Erythroblast (primary cell): ENCODE measurements at regions not wholly inside any gene's neighbourhood (a gene's known extent, or its start where the extent isn't known, plus 50 kb on each side); places are given as distances from the start of the nearest gene placed in this dataset.

Source experiments
- DNase-seq, 2 experiments: peaks; one replicate each; lab custom pipeline; 2025; lab: John Stamatoyannopoulos, UW
- GATA1 ChIP-seq: IDR thresholded peaks from 2 replicates; pipeline ENCODE4 v1.6.1; 2011; ENCODE audit warnings: low read depth, mild to moderate bottlenecking, control low read depth, low read length, moderate library complexity
- POLR2A ChIP-seq: IDR thresholded peaks from 2 replicates; pipeline ENCODE4 v1.6.1; 2011; ENCODE audit warnings: mild to moderate bottlenecking, low read length

DNA sequence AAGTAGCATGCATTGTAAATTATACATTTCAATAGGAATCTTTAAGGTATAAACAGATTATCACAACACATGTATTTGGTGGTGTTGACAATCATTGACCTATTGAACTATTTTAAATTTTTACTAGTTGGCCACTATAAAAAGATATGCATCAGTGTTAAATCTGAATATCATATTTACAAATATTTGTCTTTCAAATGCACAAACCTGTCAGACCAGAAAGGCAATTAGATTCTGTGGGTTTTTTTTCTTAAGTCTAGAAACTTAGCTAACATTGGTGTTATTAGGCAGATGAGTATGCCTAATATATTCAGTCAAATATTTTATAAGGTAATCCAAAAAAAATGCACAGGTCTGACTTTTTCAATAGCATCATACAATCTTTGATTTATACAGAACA lies 241.4 kb upstream of the DGKB start:
- TF ChIP-seq POLR2A (no peak), GATA1 (no peak)
- no peak for DNase-seq

DNA sequence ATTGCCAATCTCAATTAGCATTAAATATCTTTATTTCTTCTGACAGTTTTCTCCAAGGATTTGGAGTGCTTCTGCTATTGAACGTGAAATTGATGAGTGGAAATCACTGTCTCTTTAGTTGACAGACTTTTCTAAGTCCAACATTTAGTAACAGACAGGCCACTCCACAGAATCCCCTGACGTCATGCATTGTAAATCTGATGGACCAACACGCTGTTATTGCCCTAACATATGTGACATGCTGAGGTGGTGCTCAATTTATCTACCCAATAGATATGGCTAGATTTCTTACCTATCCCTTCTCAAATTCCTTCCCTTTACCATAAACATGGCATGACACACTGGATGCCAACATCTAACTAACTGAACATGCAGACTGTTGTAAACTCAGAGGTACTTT lies 240.6 kb upstream of the DGKB start:
- DNase-seq = no peak
- TF ChIP-seq POLR2A (no peak), GATA1 (no peak)

DNA sequence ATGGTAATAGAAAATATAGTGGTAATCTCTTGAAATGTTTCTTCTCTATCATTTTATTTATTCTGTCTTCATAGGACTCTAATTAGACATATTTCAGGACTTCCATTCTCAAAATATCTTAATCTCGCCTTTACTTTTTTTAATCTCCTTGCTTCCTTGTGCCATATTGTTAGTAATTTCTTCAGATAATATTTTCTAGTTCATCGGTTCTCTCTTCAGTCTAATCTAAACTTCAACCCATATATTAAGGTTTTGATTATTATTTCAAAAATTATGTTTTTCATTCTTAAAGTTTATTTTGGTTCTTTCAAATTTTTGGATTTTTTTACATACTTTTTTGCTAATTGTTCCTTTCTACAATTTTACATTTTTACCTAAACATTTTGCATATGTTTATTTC lies 237.9 kb upstream of the DGKB start:
- DNase-seq = no peak

DNA sequence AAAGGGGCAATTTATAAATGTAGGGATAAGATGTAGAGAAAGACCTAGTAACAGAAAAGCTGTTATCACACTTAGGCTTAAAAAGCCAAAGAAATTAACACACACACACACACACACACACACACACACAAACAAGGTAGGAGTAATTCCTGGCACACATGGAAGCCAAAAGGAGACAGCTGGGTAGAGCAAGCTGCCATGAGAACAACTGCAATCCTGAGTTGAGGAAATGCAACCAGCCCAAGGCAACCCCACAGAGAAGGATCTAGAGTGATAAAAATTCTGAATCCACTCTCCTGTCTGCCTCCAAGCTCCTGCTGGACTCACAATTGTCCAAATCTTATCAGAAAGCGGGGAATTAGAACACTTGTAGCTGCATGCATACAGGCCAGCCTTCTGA lies 229.1 kb upstream of the DGKB start:
- TF ChIP-seq POLR2A (no peak), GATA1 (no peak)
- no peak for DNase-seq

More for the DNA sequence above, 237.9 kb upstream of the DGKB start:
- TF ChIP-seq POLR2A = no peak
- TF ChIP-seq GATA1 = no peak

DNA sequence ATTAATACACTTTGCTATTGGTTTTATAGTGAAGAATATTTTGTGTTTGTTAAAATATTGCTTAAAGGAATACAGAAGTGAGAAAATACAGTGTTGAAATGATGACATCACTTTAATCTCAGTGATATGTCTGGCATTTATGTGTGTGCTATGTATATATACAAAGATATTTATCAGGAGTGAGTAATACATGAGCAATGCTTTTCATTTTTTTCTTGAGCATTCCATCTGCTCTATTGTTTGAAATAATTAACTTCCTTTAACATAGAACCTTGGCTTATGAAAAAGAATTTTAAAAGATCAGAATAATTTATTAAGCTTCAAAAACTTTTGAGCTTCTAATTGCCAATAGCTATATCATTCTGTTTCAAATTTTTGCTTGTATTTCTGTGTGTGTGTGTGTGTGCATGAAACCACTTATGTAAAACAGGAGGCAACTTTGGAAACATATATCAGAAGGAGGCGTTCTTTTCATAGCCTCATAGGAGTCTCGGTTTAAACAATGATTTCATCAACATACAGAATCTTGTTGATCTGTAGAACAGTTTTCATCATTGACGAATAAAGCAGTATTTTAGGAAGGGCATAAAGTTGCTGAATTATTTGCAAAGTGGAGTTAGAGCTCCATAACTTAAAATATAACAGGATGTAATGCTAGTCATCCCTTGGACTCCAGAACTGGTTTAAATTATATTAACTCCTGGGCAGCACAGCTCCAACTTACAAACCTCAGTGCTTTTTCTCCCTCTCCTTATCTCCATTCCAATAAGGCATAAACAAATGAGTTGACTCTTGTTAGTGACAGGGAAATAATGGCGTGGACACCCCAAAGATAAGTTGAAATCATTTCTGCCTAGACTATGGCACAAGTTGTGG lies 228.4 kb upstream of the DGKB start:
- TF ChIP-seq GATA1 (no peak), POLR2A (no peak)
- no peak for DNase-seq

DNA sequence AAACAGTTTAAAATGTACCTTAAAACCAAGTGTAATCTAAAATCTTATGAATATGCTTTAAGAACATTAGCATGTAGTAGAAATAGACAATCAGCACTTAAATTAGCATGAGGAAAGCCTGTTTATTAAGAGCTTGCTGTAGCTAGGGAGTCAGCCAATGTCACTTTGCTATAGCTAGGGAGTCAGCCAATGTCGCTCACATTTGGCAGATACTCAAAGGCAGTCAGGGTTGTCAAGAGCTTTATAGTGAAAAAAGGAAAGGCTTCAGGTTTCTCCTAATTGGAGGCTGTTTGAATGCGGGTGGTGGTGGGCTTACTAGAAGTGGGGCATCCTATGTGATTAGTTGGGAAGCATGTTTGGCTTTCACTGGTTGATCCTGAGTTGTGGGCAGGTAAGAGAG lies 226.2 kb upstream of the DGKB start:
- TF ChIP-seq POLR2A = no peak
- no peak for TF ChIP-seq GATA1
- DNase-seq = no peak

DNA sequence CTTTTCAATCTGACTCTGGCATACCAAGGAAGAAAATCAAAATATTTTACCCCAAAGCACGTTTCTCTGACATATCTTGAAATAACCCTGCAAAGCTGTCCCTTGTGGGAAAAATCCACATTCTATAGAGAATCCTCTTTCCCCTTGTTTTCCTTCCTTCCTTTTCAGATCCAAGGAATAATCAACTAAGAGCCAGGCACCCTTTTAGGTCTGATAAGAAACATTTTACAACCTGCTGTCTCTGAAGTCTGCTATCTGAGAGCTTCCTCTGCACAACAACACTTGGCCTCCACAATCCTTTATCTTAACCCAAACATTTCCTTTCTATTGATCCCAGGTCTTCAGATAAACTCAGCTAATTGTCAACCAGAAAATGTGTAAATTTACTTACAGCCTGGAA lies 224.1 kb upstream of the DGKB start:
- DNase-seq = peak in 1 of 2 experiments; percentile 67

DNA sequence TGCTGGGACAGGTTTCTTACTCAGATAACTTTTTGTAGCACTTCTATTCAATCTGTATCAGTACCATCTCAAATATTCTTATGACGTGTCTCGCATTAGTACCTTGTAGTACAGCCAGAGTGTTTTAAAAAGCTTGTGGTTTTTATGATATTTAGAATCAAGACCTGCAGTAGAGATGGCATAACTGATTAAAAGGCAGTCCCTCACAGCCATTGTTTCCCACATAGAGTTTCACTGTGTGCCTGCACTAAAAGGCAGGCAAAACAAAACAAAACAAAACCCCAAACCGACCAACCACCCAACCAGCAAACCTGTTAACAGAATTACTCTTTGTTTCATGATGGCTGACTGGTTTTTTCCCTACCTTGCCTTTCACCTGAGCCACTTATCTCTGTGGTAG lies 221.3 kb upstream of the DGKB start:
- DNase-seq = no peak
- no peak for TF ChIP-seq GATA1
- no peak for TF ChIP-seq POLR2A

DNA sequence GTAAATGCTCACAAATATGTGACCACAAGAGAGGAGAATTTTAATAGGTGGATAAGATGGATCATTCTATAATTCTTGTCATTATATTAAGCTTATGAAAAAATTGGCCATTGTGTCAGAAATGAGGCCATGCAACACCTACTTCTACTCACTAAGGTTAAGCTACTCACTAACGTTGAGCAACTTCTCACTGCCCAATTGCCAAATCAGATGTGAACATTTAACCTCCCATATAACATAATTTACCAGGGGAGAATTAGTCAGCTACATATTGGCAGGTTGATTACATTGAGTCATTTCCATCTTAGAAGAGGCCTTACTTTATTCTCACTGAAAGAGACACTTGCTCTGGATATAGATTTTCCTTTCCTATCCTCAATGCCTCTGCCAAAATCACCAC lies 211.2 kb upstream of the DGKB start:
- DNase-seq = no peak
- no peak for TF ChIP-seq GATA1
- TF ChIP-seq POLR2A = no peak

DNA sequence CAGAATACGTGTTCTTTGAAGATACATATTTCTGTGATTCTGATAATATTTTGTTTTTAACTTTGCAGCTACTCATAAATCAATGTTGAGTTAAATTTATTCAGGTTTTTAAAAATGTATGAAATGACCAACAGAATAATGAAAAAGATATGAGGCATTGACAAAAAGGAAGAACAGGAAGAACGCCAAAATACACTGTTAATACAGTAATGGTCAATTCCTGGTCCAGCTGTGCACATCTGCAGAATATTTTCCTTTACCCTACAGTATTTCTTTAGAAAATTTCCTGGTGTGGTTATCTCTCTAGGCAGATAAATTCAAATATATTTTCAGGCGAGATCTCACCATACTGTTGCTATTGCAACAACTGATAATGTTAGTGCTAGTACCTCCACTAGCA lies 203.2 kb upstream of the DGKB start:
- no peak for DNase-seq
- TF ChIP-seq POLR2A (no peak), GATA1 (no peak)

DNA sequence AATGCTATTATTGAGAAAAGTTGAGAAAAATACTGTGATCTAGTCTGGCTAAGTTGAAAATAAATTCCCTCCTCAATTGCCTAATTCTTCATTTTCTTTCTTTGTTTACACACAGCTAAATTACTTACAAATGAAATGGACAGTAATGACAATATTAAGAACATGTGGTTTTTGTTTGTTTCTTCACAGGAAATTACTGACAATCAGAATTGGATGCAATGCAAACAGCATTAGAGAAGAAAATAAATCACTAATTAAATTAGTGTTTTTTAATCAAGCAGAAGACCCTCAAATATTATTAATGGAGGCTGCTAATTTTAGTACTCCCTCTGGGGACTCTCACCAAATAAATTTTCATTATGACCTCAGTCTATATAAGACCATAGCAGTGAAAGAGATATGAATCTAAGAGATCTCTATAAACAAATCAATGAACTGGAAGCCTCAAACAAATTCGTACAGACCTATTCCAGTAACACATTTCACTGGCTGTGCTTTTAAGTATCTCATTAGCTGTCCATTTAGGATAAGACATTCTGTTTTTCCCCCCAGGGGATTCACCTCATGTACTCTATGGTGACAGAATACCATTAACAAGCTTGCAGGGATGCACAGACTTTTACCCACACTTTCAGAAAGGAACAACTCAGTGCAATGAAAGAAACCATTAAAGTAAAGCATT lies 202.0 kb upstream of the DGKB start:
- TF ChIP-seq POLR2A (no peak), GATA1 (no peak)
- DNase-seq = no peak

DNA sequence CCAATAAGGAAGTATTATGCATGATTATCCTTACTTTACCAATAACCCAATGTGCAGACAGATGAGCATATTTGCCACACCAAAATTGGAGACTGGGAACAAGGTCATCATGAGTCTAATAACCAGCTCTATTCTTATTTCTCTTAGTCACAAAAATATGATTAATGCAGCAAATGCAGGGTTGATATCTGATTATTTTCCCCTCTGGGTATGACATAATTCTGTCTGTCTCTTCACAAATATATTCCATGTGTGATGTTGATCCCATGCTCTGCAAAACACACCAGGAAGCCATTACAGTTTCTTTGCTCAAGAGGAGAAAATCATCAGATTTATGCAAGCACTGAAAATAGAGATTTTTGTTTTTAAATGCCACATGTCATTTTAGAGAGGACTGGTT lies 196.5 kb upstream of the DGKB start:
- DNase-seq = no peak
- TF ChIP-seq GATA1 = no peak
- no peak for TF ChIP-seq POLR2A

DNA sequence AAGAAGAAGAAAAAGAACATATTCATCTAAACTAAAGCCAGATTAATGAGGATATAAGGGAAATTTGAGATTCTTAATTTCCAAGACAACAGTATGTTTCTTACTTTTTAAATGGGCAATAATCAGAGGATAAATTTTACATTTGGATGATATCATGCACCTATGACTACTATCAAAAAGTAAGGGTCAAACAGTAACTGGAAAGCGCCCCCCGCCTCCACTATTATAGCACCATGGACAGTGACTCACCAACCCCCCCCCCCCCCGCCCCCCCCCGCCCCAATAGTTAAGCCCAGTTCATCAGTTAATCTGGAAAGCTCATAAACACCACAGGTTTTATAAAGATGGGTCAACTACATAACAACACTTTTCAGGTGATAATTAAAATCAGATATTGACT lies 194.3 kb upstream of the DGKB start:
- TF ChIP-seq GATA1 (no peak), POLR2A (no peak)
- no peak for DNase-seq

DNA sequence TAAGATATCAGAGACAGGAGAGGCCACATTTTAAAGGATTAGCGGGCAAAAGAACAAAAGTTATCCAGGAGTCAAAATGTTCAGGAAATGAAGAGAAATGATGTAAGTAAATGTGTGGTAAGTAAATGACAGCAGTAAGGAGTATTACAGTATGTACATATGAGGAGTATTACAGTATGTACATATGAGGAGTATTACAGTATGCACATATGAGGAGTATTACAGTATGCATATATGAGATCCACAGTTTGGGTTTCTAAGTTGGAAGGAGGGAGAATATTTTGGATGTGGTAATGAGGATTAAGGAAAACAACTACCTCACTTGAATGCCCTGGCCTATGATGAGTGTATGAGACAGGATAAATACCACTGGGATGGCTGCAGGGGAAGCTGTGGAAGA lies 192.4 kb upstream of the DGKB start:
- TF ChIP-seq POLR2A = no peak
- TF ChIP-seq GATA1 = no peak
- no peak for DNase-seq

DNA sequence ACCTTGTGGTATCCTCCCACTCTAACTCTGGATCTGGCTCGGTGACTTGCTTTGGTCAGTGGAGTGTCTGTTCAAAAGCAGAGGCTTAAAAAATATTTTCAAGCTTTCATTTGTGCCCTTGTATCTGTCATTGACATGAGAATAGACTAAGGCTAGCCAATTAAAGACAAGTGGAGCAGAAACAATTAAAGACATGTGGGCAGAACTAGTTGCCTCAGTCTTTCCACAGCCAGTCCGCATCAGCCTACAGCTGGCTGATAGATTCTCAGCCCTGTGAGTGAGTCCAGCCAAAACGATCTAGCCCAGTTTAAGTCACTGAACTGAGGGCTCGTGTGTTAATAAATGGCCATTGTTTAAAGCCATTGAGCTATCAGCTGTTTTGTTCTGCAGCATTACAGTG lies 185.2 kb upstream of the DGKB start:
- DNase-seq = no peak
- TF ChIP-seq POLR2A (no peak), GATA1 (no peak)
